ENCODE measurements at regions not wholly inside any gene's neighbourhood (a gene's known extent, or its start where the extent isn't known, plus 50 kb on each side); places are given as distances from the start of the nearest gene placed in this dataset.
"Not testable (repeated sequence)": the region's sequence is repeated elsewhere in the genome, so short reads cannot be mapped to it uniquely, and the experiment has no call there.

DNA sequence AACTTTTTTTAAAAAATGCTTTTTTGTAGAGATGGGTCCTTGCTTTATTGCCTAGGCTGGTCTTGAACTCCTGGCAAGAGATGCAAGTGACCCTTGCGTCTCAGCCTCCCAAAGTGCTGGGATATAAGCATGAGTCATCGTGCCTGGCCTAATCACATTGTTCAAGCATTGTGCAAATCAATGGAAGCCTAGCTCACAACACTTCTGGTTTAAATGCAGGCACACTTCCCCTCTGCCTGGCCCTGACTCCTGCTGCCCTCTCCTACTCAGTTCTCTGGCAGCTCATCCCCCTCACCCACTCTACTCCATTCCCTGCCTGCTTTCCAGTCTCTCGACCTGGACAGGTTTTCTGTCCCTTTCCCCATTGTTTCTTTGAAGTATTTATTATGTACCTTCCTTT lies 288.1 kb upstream of the PLGLB1 start:
- WGBS (ENCODE audit: low lambda C conversion rate): 17% methylated on average over 3 of the region's 3 CpGs
- BruUV-seq (replicated peaks); intact Hi-C loops (cut with micrococcal nuclease; ENCODE audit: unreplicated experiment); FAIRE-seq; H3K9ac ChIP-seq (ENCODE audit: insufficient read depth, low read depth, low read length); H3K27me3 ChIP-seq (ENCODE audit: control insufficient read depth in 1 of 2, insufficient read depth in 2 of 2, low read length in 2 of 2); DNase-seq (ENCODE audit: low spot score); H3K79me2 ChIP-seq (ENCODE audit: insufficient read depth, low read length); H4K20me1 ChIP-seq (ENCODE audit: insufficient read depth, low read length); POLR2A ChIA-PET; CTCF ChIA-PET (ENCODE audit: low intra/inter-chr PET ratio, low total read pairs); in situ Hi-C loops (cut with HindIII; ENCODE audit: extremely low pct_ligation_motif_present, low pct_unique_long_range_greater_than_20kb); H3K4me2 ChIP-seq (ENCODE audit: low read depth, low read length); H3K36me3 ChIP-seq (replicated peaks in 1 of 2; ENCODE audit: control insufficient read depth in 1 of 2, insufficient read depth in 2 of 2, low read length in 2 of 2); H2AFZ ChIP-seq (ENCODE audit: low read length); H3K27ac ChIP-seq (ENCODE audit: extremely low read length, insufficient read depth, low read length); H3K9me3 ChIP-seq (ENCODE audit: low read length); H3K4me3 ChIP-seq (replicated peaks in 1 of 3; ENCODE audit: insufficient read depth in 1 of 3, low read depth in 2 of 3, low read length in 3 of 3); H3K4me1 ChIP-seq (ENCODE audit: insufficient read depth, low read length): not testable (repeated sequence)
- ATAC-seq: peak; percentile 38; the same call in 2 of the 3 replicates
- TF ChIP-seq FOSL2 (CRISPR knock-in tag; IDR thresholded peaks at IDR 0.05): peak; percentile 30; the same call in 1 of the 2 replicates

DNA sequence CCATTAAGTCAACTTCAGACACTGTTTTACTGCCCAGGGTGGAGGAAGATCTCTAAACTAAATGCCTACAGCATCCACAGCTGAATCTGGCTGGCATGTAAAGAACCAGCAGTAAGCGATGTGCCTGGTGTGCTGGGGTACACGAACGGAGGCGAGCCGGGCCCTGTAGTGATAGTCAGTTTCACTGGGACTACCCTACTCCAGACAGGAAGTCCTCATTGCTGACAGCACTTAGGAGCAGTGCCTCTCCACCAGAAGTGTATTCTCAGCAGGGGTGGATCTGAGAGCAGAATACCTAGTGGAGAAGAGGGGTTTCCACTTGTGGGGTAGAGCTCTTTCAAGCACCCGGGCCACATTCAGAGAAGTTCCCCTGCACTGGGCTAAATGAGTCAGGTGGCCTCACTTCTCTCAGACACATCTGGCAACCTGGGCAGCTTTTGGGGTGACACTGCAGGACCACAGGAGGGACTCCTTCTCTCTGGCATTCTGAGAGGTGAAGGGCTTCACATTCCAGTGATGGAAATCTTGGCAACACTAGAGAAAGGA lies 290.3 kb upstream of the PLGLB1 start:
- BruUV-seq (replicated peaks); POLR2A ChIA-PET; H3K4me2 ChIP-seq (ENCODE audit: low read depth, low read length); H3K27me3 ChIP-seq (ENCODE audit: control insufficient read depth in 1 of 2, insufficient read depth in 2 of 2, low read length in 2 of 2); H3K4me3 ChIP-seq (replicated peaks in 1 of 3; ENCODE audit: insufficient read depth in 1 of 3, low read depth in 2 of 3, low read length in 3 of 3); H3K79me2 ChIP-seq (ENCODE audit: insufficient read depth, low read length); H3K36me3 ChIP-seq (replicated peaks in 1 of 2; ENCODE audit: control insufficient read depth in 1 of 2, insufficient read depth in 2 of 2, low read length in 2 of 2); in situ Hi-C loops (cut with HindIII; ENCODE audit: extremely low pct_ligation_motif_present, low pct_unique_long_range_greater_than_20kb); CTCF ChIA-PET (ENCODE audit: low intra/inter-chr PET ratio, low total read pairs); ATAC-seq; H3K9me3 ChIP-seq (ENCODE audit: low read length); H2AFZ ChIP-seq (ENCODE audit: low read length); H3K9ac ChIP-seq (ENCODE audit: insufficient read depth, low read depth, low read length); intact Hi-C loops (cut with micrococcal nuclease; ENCODE audit: unreplicated experiment); DNase-seq (ENCODE audit: low spot score); FAIRE-seq; H3K4me1 ChIP-seq (ENCODE audit: insufficient read depth, low read length); H4K20me1 ChIP-seq (ENCODE audit: insufficient read depth, low read length); H3K27ac ChIP-seq (ENCODE audit: extremely low read length, insufficient read depth, low read length): not testable (repeated sequence)
- WGBS (ENCODE audit: low lambda C conversion rate): 69% methylated on average over 5 of the region's 6 CpGs

DNA sequence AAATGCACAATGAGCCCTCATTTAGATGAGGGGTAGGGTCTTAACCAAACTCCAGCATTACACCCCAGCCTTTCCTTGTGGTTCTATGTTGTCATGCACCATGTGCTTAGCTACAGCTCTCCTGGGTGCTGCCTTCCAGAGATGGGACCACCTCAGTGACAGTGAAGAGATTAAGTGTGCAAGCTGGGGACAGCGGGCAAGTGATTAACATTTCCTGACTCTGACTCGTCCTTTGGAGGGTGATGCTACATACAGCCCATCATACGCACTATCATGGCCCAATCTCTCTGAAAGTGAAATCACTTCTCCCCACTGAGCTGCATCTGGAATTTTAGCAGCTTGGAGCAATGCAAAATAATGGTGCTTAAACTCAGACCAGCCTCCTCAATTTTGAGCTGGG lies 293.0 kb upstream of the PLGLB1 start:
- H3K4me2 ChIP-seq (ENCODE audit: low read depth, low read length); H3K9me3 ChIP-seq (ENCODE audit: low read length); H3K36me3 ChIP-seq (replicated peaks in 1 of 2; ENCODE audit: control insufficient read depth in 1 of 2, insufficient read depth in 2 of 2, low read length in 2 of 2); BruUV-seq (replicated peaks); H3K27ac ChIP-seq (ENCODE audit: extremely low read length, insufficient read depth, low read length); H3K9ac ChIP-seq (ENCODE audit: insufficient read depth, low read depth, low read length); H4K20me1 ChIP-seq (ENCODE audit: insufficient read depth, low read length); CTCF ChIA-PET (ENCODE audit: low intra/inter-chr PET ratio, low total read pairs); DNase-seq (ENCODE audit: low spot score); H3K4me3 ChIP-seq (replicated peaks in 1 of 3; ENCODE audit: insufficient read depth in 1 of 3, low read depth in 2 of 3, low read length in 3 of 3); H3K4me1 ChIP-seq (ENCODE audit: insufficient read depth, low read length); FAIRE-seq; H3K27me3 ChIP-seq (ENCODE audit: control insufficient read depth in 1 of 2, insufficient read depth in 2 of 2, low read length in 2 of 2); H3K79me2 ChIP-seq (ENCODE audit: insufficient read depth, low read length); intact Hi-C loops (cut with micrococcal nuclease; ENCODE audit: unreplicated experiment); H2AFZ ChIP-seq (ENCODE audit: low read length); in situ Hi-C loops (cut with HindIII; ENCODE audit: extremely low pct_ligation_motif_present, low pct_unique_long_range_greater_than_20kb); ATAC-seq; POLR2A ChIA-PET: not testable (repeated sequence)
- no CpG with 5 or more reads among the region's 3 CpGs for WGBS (ENCODE audit: low lambda C conversion rate)

DNA sequence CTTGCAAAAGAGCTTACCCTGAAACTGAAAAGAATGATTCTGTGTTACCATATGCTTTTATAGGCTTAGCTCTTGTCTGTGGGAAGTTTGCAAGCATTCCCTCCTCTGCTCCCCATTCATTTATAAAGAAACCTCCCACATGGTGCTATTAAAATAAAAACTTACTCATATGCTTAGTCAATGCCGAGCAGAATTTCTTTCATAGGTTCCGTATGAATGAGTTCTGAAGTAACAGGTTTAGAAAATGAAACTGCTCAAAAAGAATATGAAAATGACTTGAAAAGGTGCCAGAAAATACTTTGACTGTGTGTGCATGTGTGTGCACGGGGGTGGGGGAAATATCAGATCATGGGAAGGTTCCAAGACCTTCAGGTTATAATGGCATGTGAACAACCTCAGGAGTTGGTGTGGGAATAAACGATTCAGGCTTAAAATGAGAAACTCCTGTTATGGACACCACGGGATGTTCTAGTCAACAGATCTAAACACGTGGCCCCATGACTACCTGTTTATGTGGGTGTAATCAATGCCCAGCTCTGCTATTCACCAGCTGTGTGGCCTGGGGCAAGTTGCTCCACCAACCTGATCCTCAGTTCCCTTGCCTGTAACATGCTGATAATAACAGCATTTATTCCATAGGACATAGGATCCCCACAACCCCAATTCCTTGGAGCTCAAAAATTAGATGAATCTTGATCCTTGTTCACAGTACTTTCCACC lies 293.7 kb upstream of the PLGLB1 start:
- BruUV-seq (replicated peaks); H3K9ac ChIP-seq (ENCODE audit: insufficient read depth, low read depth, low read length); FAIRE-seq; ATAC-seq; H3K9me3 ChIP-seq (ENCODE audit: low read length); H3K4me3 ChIP-seq (replicated peaks in 1 of 3; ENCODE audit: insufficient read depth in 1 of 3, low read depth in 2 of 3, low read length in 3 of 3); H4K20me1 ChIP-seq (ENCODE audit: insufficient read depth, low read length); H2AFZ ChIP-seq (ENCODE audit: low read length); CTCF ChIA-PET (ENCODE audit: low intra/inter-chr PET ratio, low total read pairs); POLR2A ChIA-PET; DNase-seq (ENCODE audit: low spot score); H3K4me2 ChIP-seq (ENCODE audit: low read depth, low read length); H3K4me1 ChIP-seq (ENCODE audit: insufficient read depth, low read length); H3K27ac ChIP-seq (ENCODE audit: extremely low read length, insufficient read depth, low read length); in situ Hi-C loops (cut with HindIII; ENCODE audit: extremely low pct_ligation_motif_present, low pct_unique_long_range_greater_than_20kb); H3K79me2 ChIP-seq (ENCODE audit: insufficient read depth, low read length); H3K36me3 ChIP-seq (replicated peaks in 1 of 2; ENCODE audit: control insufficient read depth in 1 of 2, insufficient read depth in 2 of 2, low read length in 2 of 2); intact Hi-C loops (cut with micrococcal nuclease; ENCODE audit: unreplicated experiment); H3K27me3 ChIP-seq (ENCODE audit: control insufficient read depth in 1 of 2, insufficient read depth in 2 of 2, low read length in 2 of 2): not testable (repeated sequence)
- WGBS (ENCODE audit: low lambda C conversion rate): 52% methylated on average over 3 of the region's 6 CpGs
